Sigmoid colon (tissue), 4 donors: ENCODE measurements at regions not wholly inside any gene's neighbourhood (a gene's known extent, or its start where the extent isn't known, plus 50 kb on each side); places are given as distances from the start of the nearest gene placed in this dataset.

Experiments
- EP300 ChIP-seq, 4 donors: sonication (generic); formaldehyde crosslinking; IDR thresholded peaks; one replicate each; pipeline ENCODE4 v1.6.1; 2017; ENCODE audit warnings: antibody characterized with exemption in 4 of 4
- POLR2A ChIP-seq, 2 donors: fragments of 450-650 bp; IDR thresholded peaks; one replicate each; pipeline ENCODE4 v1.6.1; 2016; ENCODE audit warnings: antibody characterized with exemption in 2 of 2, mild to moderate bottlenecking in 2 of 2, moderate library complexity in 2 of 2
- POLR2AphosphoS5 ChIP-seq, 4 donors: sonication (generic); formaldehyde crosslinking; IDR thresholded peaks; one replicate each; pipeline ENCODE4 v1.6.1; 2017; ENCODE audit warnings: antibody characterized with exemption in 4 of 4
- TF ChIP-seq, protein P1 (sequence below), 4 experiments: fragments of 450-650 bp in 3 of 4; fragments of 200-600 bp in 1 of 4; IDR thresholded peaks; one replicate each; pipeline ENCODE4 v1.5.1; 2016 to 2019; ENCODE audit warnings: antibody characterized with exemption in 4 of 4, mild to moderate bottlenecking in 3 of 4, moderate library complexity in 2 of 4

DNA sequence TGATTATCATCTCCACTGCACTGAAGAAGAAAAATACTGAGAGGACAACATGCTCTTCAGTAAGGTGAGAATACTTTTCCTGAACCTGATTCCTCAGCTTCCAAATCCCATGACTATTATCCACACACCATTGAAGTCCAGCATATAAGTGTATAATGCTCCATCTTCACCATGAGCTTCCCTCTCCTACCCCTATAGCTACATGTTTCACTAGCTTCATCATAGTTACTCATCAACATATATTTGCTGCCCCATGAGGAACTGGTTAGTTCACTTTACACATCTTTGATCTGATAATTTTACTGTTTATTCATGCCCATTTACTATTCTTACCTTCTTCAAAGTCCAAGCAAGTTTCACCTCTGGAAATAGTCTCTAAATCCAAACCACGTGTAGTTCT, 908.5 kb upstream of the SEMA6D start:
- TF ChIP-seq POLR2AphosphoS5 (IDR thresholded peaks at IDR 0.05) (no peak), EP300 (IDR thresholded peaks at IDR 0.05) (no peak), POLR2A (IDR thresholded peaks at IDR 0.05) (no peak)
- TF ChIP-seq, protein P1, sequence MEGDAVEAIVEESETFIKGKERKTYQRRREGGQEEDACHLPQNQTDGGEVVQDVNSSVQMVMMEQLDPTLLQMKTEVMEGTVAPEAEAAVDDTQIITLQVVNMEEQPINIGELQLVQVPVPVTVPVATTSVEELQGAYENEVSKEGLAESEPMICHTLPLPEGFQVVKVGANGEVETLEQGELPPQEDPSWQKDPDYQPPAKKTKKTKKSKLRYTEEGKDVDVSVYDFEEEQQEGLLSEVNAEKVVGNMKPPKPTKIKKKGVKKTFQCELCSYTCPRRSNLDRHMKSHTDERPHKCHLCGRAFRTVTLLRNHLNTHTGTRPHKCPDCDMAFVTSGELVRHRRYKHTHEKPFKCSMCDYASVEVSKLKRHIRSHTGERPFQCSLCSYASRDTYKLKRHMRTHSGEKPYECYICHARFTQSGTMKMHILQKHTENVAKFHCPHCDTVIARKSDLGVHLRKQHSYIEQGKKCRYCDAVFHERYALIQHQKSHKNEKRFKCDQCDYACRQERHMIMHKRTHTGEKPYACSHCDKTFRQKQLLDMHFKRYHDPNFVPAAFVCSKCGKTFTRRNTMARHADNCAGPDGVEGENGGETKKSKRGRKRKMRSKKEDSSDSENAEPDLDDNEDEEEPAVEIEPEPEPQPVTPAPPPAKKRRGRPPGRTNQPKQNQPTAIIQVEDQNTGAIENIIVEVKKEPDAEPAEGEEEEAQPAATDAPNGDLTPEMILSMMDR (IDR thresholded peaks at IDR 0.05), result no peak
